C4-2B (cell line): ENCODE measurements at regions not wholly inside any gene's neighbourhood (a gene's known extent, or its start where the extent isn't known, plus 50 kb on each side); places are given as distances from the start of the nearest gene placed in this dataset.
"Not testable (repeated sequence)": the region's sequence is repeated elsewhere in the genome, so short reads cannot be mapped to it uniquely, and the experiment has no call there.

Experiments
- H3K27ac ChIP-seq: fragments of 450-650 bp; 2 replicates; pipeline ENCODE4 v1.5.1; 2017
- ZFX ChIP-seq: fragments of 450-650 bp; IDR thresholded peaks from 2 replicates; pipeline ENCODE4 v1.6.1; 2017
- TF ChIP-seq, protein P1 (sequence below): fragments of 450-650 bp; conservative IDR thresholded peaks from 2 replicates; pipeline ENCODE4 v1.5.1; 2017; ENCODE audit warnings: mild to moderate bottlenecking

DNA sequence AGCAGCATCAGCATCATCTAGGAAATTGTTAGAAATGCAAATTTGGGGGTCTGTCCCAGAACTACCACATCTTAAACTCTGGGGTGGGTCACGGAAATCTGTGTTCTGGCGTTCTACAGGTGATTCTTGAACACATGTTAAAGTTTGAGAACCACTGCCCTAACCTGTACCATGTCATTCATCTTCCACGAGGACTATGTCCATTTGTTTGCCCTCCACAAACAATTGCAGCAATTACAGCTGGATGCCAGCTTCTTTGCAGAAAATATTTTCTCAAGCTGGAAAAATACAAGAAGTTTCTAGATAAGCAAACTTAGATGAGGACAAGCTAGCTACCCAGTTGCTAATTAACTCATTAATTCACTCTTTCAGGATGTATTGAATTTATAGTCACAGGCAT is 54.1 kb downstream of the MAFB start:
- no peak for TF ChIP-seq ZFX
- TF ChIP-seq, protein P1, sequence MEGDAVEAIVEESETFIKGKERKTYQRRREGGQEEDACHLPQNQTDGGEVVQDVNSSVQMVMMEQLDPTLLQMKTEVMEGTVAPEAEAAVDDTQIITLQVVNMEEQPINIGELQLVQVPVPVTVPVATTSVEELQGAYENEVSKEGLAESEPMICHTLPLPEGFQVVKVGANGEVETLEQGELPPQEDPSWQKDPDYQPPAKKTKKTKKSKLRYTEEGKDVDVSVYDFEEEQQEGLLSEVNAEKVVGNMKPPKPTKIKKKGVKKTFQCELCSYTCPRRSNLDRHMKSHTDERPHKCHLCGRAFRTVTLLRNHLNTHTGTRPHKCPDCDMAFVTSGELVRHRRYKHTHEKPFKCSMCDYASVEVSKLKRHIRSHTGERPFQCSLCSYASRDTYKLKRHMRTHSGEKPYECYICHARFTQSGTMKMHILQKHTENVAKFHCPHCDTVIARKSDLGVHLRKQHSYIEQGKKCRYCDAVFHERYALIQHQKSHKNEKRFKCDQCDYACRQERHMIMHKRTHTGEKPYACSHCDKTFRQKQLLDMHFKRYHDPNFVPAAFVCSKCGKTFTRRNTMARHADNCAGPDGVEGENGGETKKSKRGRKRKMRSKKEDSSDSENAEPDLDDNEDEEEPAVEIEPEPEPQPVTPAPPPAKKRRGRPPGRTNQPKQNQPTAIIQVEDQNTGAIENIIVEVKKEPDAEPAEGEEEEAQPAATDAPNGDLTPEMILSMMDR = no peak
- H3K27ac ChIP-seq = no peak overlapping the region

DNA sequence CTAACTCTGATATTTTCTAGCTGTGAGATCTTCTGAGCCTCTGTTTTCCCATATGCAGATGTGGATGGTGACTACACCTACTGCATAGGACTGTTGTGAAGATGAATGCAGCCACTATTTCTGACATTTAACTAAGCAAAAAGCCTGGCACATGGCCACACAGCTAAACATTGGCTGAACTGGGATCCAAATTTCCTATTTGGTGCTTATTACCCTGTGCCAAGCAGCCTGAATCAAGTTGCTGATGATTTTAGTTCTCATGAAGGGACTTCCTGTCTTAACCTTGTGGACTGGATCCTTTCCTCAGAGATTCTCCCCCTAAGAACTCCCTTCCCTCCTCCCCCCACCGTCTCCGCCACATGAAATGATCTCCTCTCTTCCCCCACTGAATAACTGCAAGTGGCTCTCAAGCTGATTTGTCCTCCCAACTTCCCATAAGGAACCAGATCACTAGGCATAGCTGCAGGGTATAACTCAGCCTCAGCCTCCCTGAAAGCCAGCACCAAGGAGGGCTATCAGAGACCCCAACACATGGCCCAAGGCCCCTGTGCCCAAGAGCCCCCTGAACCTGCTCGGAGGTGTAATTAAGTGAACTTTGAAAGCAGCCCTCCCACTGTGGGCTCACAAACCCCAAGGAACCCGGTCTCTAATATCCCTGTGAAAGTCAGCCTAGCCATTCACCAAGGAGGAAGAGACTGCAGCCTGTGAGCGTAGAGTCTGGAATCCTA is 55.7 kb downstream of the MAFB start:
- H3K27ac ChIP-seq = no peak overlapping the region
- TF ChIP-seq, protein P1 = no peak
- no peak for TF ChIP-seq ZFX

DNA sequence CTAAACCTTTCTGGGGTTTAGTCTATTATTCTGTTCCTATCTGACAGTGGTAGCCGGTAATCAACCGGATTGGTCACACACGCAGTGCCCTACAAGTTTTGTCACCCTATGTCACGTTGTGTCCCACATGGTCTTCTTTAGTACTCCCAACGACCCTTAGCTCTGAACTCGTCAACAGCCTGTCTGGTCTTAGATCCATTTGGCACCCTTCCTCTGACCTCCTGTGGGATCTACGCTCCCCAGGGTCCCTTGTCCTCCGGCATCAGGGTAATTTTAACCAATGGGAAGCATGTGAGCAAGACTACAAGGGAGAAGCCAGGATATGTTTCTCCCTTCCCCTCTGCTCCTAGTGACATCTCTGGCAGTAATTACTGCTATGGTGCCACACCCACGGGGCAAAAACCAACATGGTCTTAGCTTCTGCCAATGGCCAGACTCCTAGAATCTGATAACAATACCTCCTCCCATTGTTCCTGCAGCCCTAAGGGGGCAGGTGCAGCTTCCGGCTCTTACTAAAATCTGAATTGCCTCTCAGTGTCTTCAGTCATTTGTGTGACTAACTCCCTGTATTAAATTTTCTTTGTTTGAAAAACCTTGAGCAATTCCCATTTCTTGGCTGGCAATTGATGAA is 56.6 kb downstream of the MAFB start:
- H3K27ac ChIP-seq = no peak overlapping the region
- TF ChIP-seq, protein P1 = no peak
- TF ChIP-seq ZFX = no peak

DNA sequence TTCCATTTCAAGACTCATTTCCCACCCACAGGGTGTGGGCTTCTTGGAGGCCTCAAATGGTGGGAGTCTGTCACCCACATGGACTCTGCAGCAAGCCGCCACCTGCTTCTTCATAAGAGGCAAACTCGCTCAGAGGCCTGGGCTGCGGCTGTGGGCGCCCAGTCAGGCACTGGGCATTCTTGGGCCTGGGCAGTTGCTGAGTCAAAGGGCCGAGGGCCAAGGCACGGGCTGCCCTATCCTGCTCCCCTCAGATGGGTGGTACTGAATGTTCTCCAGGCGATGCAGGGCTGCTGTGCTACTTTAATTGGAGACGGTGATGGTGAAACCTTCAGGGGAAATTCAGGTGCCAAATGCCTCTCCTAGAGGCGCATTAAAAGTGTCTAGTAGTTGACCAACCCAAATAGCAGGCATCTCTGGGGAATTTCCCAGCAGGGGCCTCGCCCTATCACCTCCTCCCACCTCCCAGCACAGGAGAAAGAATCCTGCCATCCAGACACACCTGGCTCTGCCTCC is 57.9 kb downstream of the MAFB start:
- no peak for TF ChIP-seq ZFX
- TF ChIP-seq, protein P1 = no peak
- no peak overlapping the region for H3K27ac ChIP-seq

DNA sequence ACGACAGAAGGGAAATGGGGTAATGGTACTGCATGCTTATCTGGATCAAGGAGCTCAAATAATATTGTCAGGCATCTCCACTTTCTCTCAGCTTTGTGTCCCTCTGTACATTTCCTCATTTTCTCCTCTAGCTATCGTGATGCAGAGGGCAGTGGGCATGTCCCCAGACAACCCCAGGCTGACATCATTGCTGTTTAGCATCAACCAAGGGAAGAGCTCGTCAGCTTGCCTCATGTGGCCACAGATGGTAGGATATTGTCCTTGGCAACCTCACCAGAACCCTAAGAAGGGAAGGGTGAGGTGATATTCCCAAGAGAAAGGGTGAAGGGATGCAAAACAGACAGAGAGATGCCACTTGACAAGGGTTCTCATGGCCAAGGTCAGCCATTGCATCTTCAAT is 58.3 kb downstream of the MAFB start:
- no peak for TF ChIP-seq ZFX
- TF ChIP-seq, protein P1 = no peak
- H3K27ac ChIP-seq = no peak overlapping the region

DNA sequence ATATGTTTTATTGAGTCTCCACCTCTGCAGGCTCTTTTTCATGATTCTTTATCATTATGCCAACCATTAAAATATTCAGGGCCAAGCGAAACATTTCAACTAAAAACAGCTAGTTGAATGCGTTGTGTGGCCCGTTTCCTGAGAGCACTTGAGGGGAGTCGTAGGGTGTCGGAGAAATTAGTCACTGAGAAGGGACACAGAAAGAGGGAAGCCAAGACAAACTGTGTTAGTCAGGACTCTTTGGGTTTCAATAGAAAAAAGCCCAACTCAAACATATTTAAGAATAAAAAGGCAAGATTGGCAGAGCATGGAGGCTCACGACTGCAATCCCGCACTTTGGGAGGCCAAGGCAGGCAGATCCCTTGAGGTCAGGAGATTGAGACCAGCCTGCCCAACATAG is 58.9 kb downstream of the MAFB start:
- TF ChIP-seq, protein P1 = no peak
- no peak for TF ChIP-seq ZFX
- H3K27ac ChIP-seq = no peak overlapping the region

DNA sequence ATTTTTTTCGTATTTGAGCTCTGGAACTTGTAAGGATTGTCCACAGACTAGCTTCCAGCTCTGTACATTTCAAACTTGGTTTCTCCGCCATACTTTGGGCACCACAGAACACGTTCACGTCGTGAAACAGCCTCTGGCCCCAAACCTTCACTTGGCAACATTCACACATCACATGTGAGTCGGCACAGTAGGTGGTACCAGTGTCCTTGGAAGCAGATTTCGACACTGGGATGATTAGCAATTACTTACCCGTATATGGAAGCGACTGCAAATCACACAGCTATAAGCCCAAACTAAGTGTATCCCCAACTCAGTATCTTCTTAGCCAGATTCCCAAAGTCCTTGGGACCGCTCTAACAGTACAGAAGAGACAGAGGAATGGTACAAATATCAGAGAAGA is 60.2 kb downstream of the MAFB start:
- no peak overlapping the region for H3K27ac ChIP-seq
- no peak for TF ChIP-seq ZFX
- TF ChIP-seq, protein P1 = no peak

DNA sequence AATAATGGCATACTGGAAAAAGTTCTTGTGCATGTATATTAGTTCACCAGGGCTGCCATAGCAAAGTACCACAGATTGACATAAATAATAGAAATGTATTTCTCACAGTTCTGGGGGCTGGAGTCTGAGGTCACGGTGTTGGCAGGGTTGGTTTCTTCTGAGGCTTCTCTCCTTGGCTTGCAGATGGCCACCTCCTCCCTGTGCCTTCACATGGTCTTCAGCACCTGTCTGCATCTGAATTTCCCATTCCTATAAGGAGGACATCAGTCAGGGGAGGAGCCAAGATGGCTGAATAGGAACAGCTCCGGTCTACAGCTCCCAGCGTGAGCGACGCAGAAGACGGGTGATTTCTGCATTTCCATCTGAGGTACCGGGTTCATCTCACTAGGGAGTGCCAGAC is 70.0 kb downstream of the MAFB start:
- not testable (repeated sequence) for H3K27ac ChIP-seq
